Activated B cell treated with CpG ODN at 0.5 μM for 24 hours (primary cell): ENCODE measurements at regions not wholly inside any gene's neighbourhood (a gene's known extent, or its start where the extent isn't known, plus 50 kb on each side); places are given as distances from the start of the nearest gene placed in this dataset.

Source experiments
- ATAC-seq: fragments of 200-7000 bp; cut with Tn5 transposase; one replicate; pipeline ENCODE4 v1.10.0; 2021; ENCODE audit warnings: low read depth, mild to moderate bottlenecking, moderate library complexity
- CTCF ChIA-PET: fragments of 350-600 bp; sonication (Branson Sonifier 250); formaldehyde crosslinking; loops from one replicate; lab custom pipeline; 2021; ENCODE audit warnings: antibody characterized with exemption; lab: Charles Lee
- POLR2A ChIA-PET: fragments of 350-600 bp; sonication (Branson Sonifier 250); formaldehyde crosslinking; loops from one replicate; lab custom pipeline; 2021; ENCODE audit warnings: antibody characterized with exemption; lab: Charles Lee
- DNase-seq: peaks from one replicate; pipeline ENCODE4 v3.0.0; 2022
- H3K27ac Mint-ChIP-seq: one replicate; pipeline ENCODE4 v1.8.0; 2020; ENCODE audit warnings: mixed read lengths
- H3K27me3 Mint-ChIP-seq: one replicate; pipeline ENCODE4 v1.8.0; 2021; ENCODE audit warnings: mixed read lengths
- H3K36me3 Mint-ChIP-seq: one replicate; pipeline ENCODE4 v1.8.0; 2021; ENCODE audit warnings: low read depth, mixed read lengths
- H3K4me1 Mint-ChIP-seq: one replicate; pipeline ENCODE4 v1.8.0; 2021; ENCODE audit warnings: mixed read lengths
- H3K4me3 Mint-ChIP-seq: one replicate; pipeline ENCODE4 v1.8.0; 2020; ENCODE audit warnings: mild to moderate bottlenecking, mixed read lengths
- H3K9me3 Mint-ChIP-seq: one replicate; pipeline ENCODE4 v1.8.0; 2020; ENCODE audit warnings: mixed read lengths
- CTCF ChIP-seq: fragments of 200-600 bp; IDR thresholded peaks from one replicate; pipeline ENCODE4 v1.8.0; 2022; ENCODE audit warnings: antibody characterized with exemption, mild to moderate bottlenecking
- intact Hi-C: fragments of 100-400 bp; cut with micrococcal nuclease; formaldehyde crosslinking; loops from one replicate; pipeline ENCODE4 v1.15.1; 2024

GRCh38 chr16:85513649-85514048, 99.5 kb upstream of the GSE1 start:
- ChIA-PET POLR2A (no interaction called here), CTCF (interaction anchor here (1.4 kb wide), 1 partner anchor 23 kb away, joined by 5 read pairs; no protein-coding TSS in a partner anchor)
- DNase-seq (no peak), ATAC-seq (no peak)
- Mint-ChIP-seq H3K27me3 (peaks cover 10% of the 10 kb centered on the region), H3K4me1 (no peaks in the 10 kb centered on the region), H3K4me3 (no peak overlapping the region), H3K27ac (no peak overlapping the region), H3K9me3 (no peaks in the 10 kb centered on the region), H3K36me3 (no peaks in the 10 kb centered on the region)
- no peak for TF ChIP-seq CTCF
- intact Hi-C loops, result no loop called here

- Mint-ChIP-seq H3K27me3 (peaks cover 10% of the 10 kb centered on the region), H3K4me1 (no peaks in the 10 kb centered on the region), H3K27ac (no peak overlapping the region), H3K9me3 (no peaks in the 10 kb centered on the region), H3K36me3 (no peaks in the 10 kb centered on the region), H3K4me3 (no peak overlapping the region)
- intact Hi-C loops, result no loop called here
- no peak for ATAC-seq
- TF ChIP-seq CTCF, result no peak
- no peak for DNase-seq
- ChIA-PET POLR2A (no interaction called here), CTCF (no interaction called here)
These were observed 98.9 kb upstream of the GSE1 start for GRCh38 chr16:85514295-85514597.

GRCh38 chr16:85514598-85515318, 98.4 kb upstream of the GSE1 start:
- H3K4me3 Mint-ChIP-seq, result no peak overlapping the region
- ChIA-PET POLR2A (no interaction called here), CTCF (no interaction called here)
- no peak overlapping the region for H3K27ac Mint-ChIP-seq
- DNase-seq (no peak), ATAC-seq (no peak)
- H3K4me1 Mint-ChIP-seq, result no peaks in the 10 kb centered on the region
- intact Hi-C loops, result no loop called here
- no peaks in the 10 kb centered on the region for H3K9me3 Mint-ChIP-seq
- no peak for TF ChIP-seq CTCF
- peaks cover 10% of the 10 kb centered on the region for H3K27me3 Mint-ChIP-seq
- H3K36me3 Mint-ChIP-seq, result no peaks in the 10 kb centered on the region

- no peaks in the 10 kb centered on the region for H3K36me3 Mint-ChIP-seq
- H3K9me3 Mint-ChIP-seq, result no peaks in the 10 kb centered on the region
- H3K4me3 Mint-ChIP-seq, result no peak overlapping the region
- ATAC-seq (no peak), DNase-seq (no peak)
- ChIA-PET CTCF (no interaction called here), POLR2A (no interaction called here)
- TF ChIP-seq CTCF, result no peak
- intact Hi-C loops, result no loop called here
- H3K4me1 Mint-ChIP-seq, result no peaks in the 10 kb centered on the region
- peaks cover 10% of the 10 kb centered on the region for H3K27me3 Mint-ChIP-seq
- H3K27ac Mint-ChIP-seq, result no peak overlapping the region
These were observed 97.8 kb upstream of the GSE1 start for GRCh38 chr16:85515319-85515745.

GRCh38 chr16:85515830-85516397, 97.2 kb upstream of the GSE1 start:
- no peak for TF ChIP-seq CTCF
- intact Hi-C loops, result no loop called here
- ChIA-PET CTCF (no interaction called here), POLR2A (no interaction called here)
- H3K36me3 Mint-ChIP-seq, result no peaks in the 10 kb centered on the region
- H3K27me3 Mint-ChIP-seq, result peaks cover 9% of the 10 kb centered on the region
- H3K9me3 Mint-ChIP-seq, result no peaks in the 10 kb centered on the region
- ATAC-seq, result no peak
- no peak overlapping the region for H3K27ac Mint-ChIP-seq
- no peak for DNase-seq
- no peaks in the 10 kb centered on the region for H3K4me1 Mint-ChIP-seq
- H3K4me3 Mint-ChIP-seq, result no peak overlapping the region
